ENCODE measurements at regions not wholly inside any gene's neighbourhood (a gene's known extent, or its start where the extent isn't known, plus 50 kb on each side); places are given as distances from the start of the nearest gene placed in this dataset.

DNA sequence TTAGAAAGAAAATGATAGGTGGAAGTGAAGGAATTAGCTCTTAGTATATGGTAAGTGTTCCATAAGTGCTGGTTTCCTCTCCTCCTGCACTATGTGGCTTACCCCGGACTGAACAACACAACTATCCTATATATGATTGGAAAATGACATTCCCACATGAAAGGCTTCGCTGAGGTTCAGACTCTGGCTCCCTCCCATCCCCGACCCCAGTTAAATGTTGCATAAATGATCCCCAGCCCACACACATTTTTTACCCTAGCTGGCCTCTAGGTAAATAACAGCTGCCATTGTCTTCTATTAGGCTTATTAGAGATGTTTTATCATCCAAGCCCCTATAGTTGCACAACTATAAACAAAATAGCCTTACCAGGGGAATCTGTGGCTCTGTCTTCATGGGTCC is 495.6 kb upstream of the CDH11 start:
- no peaks in the 10 kb centered on the region for H3K36me3 ChIP-seq
- no peaks in the 10 kb centered on the region for H3K9me3 ChIP-seq
- H3K27ac ChIP-seq, result no peak overlapping the region
- no peak for DNase-seq (ENCODE audit: low spot score in 2 of 2)
- no peak for TF ChIP-seq POLR2AphosphoS5 (IDR thresholded peaks at IDR 0.05)
- TF ChIP-seq, protein P1, sequence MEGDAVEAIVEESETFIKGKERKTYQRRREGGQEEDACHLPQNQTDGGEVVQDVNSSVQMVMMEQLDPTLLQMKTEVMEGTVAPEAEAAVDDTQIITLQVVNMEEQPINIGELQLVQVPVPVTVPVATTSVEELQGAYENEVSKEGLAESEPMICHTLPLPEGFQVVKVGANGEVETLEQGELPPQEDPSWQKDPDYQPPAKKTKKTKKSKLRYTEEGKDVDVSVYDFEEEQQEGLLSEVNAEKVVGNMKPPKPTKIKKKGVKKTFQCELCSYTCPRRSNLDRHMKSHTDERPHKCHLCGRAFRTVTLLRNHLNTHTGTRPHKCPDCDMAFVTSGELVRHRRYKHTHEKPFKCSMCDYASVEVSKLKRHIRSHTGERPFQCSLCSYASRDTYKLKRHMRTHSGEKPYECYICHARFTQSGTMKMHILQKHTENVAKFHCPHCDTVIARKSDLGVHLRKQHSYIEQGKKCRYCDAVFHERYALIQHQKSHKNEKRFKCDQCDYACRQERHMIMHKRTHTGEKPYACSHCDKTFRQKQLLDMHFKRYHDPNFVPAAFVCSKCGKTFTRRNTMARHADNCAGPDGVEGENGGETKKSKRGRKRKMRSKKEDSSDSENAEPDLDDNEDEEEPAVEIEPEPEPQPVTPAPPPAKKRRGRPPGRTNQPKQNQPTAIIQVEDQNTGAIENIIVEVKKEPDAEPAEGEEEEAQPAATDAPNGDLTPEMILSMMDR (IDR thresholded peaks at IDR 0.05), result no peak
- TF ChIP-seq EP300 (IDR thresholded peaks at IDR 0.05), result no peak
- no peak for TF ChIP-seq POLR2A (IDR thresholded peaks at IDR 0.05)
- no peaks in the 10 kb centered on the region for H3K4me1 ChIP-seq
- H3K27me3 ChIP-seq, result peaks cover 4% of the 10 kb centered on the region
- 47% methylated on average over 3 of the region's 3 CpGs for WGBS
- no peak overlapping the region for H3K4me3 ChIP-seq

DNA sequence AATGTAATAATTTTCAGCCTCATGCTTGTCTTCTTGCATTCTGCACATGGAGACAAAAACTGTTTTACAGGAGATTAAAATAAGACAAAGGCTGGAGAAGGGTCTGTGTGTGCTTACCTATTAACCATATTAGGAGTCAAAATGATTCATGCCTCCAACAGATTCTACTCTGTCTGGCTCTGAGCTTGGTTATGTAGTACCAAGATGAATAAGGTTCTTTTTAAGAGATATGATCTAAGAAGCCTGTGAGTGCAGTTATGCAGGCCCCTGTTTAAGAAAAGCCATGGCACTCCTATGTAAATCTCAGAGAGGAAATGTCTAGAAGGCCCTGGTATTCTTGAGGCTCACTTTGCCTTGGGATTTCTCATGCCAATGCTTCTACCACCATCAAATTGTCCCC is 486.6 kb upstream of the CDH11 start:
- no peaks in the 10 kb centered on the region for H3K9me3 ChIP-seq
- H3K27me3 ChIP-seq, result no peaks in the 10 kb centered on the region
- no peak for DNase-seq (ENCODE audit: low spot score in 2 of 2)
- H3K4me3 ChIP-seq, result no peak overlapping the region
- H3K36me3 ChIP-seq, result no peaks in the 10 kb centered on the region
- no peaks in the 10 kb centered on the region for H3K4me1 ChIP-seq
- TF ChIP-seq POLR2AphosphoS5 (IDR thresholded peaks at IDR 0.05), result no peak
- no peak for TF ChIP-seq EP300 (IDR thresholded peaks at IDR 0.05)
- TF ChIP-seq, protein P1 (IDR thresholded peaks at IDR 0.05), result no peak
- no peak for TF ChIP-seq POLR2A (IDR thresholded peaks at IDR 0.05)
- no peak overlapping the region for H3K27ac ChIP-seq

DNA sequence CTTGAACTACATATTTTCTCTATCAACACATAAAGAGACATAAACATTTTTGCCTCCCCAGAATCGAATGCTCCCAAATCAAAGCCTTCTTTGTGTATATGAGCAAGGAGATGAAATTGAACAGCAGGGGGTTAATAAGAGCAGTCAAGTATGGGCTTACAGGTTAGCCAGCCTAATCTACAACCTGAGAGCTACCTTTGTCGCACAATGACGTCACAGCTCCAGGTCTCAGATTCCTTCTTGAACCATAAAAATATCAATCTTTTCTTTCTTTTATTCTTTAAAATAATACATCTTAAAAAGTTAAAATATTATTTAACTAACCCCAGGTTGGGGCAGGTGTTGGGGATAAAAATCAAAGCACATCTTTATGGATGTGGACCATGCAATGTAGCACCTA is 482.9 kb upstream of the CDH11 start:
- H3K27me3 ChIP-seq, result no peaks in the 10 kb centered on the region
- no peak for TF ChIP-seq POLR2AphosphoS5 (IDR thresholded peaks at IDR 0.05)
- TF ChIP-seq, protein P1 (IDR thresholded peaks at IDR 0.05), result no peak
- no peak for TF ChIP-seq POLR2A (IDR thresholded peaks at IDR 0.05)
- no peak for TF ChIP-seq EP300 (IDR thresholded peaks at IDR 0.05)
- no peak overlapping the region for H3K4me3 ChIP-seq
- no peak overlapping the region for H3K27ac ChIP-seq
- DNase-seq (ENCODE audit: low spot score in 2 of 2), result no peak
- no peaks in the 10 kb centered on the region for H3K36me3 ChIP-seq
- no peaks in the 10 kb centered on the region for H3K4me1 ChIP-seq
- WGBS, result 89% methylated on average over 3 of the region's 3 CpGs
- H3K9me3 ChIP-seq, result no peaks in the 10 kb centered on the region

DNA sequence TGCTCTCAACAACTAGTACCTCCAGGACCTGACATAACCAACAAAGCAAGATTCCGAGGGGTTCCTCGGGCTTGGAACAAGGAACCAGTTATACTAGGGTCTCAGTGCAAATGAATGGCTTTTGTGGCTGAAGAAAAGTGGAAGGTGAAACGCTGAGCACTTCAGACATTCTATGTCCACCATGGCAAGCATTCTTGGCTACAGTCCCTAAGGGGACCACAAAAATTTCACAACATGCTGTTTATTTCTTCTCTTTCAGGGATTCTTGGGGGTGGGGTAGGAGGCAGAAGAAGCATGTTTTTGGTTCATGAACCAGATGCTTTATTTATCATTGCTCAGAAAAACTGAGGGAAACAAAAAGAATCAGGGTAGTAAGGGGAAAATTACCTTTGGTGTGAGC is 479.9 kb upstream of the CDH11 start:
- no peak overlapping the region for H3K27ac ChIP-seq
- no peaks in the 10 kb centered on the region for H3K9me3 ChIP-seq
- WGBS, result 73% methylated on average over 3 of the region's 3 CpGs
- H3K4me3 ChIP-seq, result no peak overlapping the region
- TF ChIP-seq EP300 (IDR thresholded peaks at IDR 0.05) (no peak), POLR2A (IDR thresholded peaks at IDR 0.05) (no peak), POLR2AphosphoS5 (IDR thresholded peaks at IDR 0.05) (no peak)
- TF ChIP-seq, protein P1 (IDR thresholded peaks at IDR 0.05), result no peak
- H3K27me3 ChIP-seq, result no peaks in the 10 kb centered on the region
- H3K36me3 ChIP-seq, result no peaks in the 10 kb centered on the region
- no peaks in the 10 kb centered on the region for H3K4me1 ChIP-seq
- DNase-seq (ENCODE audit: low spot score in 2 of 2), result no peak

DNA sequence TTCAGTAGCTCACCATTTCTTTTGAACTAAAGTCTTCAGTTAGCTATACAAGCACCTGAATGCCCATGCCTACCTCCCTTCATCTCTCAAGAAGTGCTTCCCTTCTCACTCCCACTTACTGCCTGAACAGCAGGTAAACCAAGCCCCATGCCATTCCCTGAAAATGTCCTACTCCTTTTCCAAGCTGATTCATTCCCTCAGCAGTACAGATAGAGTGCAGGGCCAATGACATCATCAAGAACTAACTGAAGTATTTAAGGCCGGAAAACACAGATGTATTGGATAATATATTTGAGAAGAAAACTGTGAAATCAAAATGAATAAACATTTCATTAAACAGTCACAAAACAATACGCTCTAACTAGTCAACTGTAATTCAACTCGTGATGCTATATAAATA is 478.8 kb upstream of the CDH11 start:
- no peaks in the 10 kb centered on the region for H3K4me1 ChIP-seq
- H3K27me3 ChIP-seq, result no peaks in the 10 kb centered on the region
- H3K4me3 ChIP-seq, result no peak overlapping the region
- DNase-seq (ENCODE audit: low spot score in 2 of 2), result no peak
- H3K9me3 ChIP-seq, result no peaks in the 10 kb centered on the region
- no peak for TF ChIP-seq POLR2AphosphoS5 (IDR thresholded peaks at IDR 0.05)
- no peak for TF ChIP-seq POLR2A (IDR thresholded peaks at IDR 0.05)
- TF ChIP-seq, protein P1 (IDR thresholded peaks at IDR 0.05), result no peak
- no peak for TF ChIP-seq EP300 (IDR thresholded peaks at IDR 0.05)
- 89% methylated on average over 3 of the region's 3 CpGs for WGBS
- H3K36me3 ChIP-seq, result no peaks in the 10 kb centered on the region
- H3K27ac ChIP-seq, result no peak overlapping the region

Data from suprapubic skin (tissue), 4 donors.